ENCODE measurements at regions not wholly inside any gene's neighbourhood (a gene's known extent, or its start where the extent isn't known, plus 50 kb on each side); places are given as distances from the start of the nearest gene placed in this dataset.
"Not testable (repeated sequence)": the region's sequence is repeated elsewhere in the genome, so short reads cannot be mapped to it uniquely, and the experiment has no call there.

DNA sequence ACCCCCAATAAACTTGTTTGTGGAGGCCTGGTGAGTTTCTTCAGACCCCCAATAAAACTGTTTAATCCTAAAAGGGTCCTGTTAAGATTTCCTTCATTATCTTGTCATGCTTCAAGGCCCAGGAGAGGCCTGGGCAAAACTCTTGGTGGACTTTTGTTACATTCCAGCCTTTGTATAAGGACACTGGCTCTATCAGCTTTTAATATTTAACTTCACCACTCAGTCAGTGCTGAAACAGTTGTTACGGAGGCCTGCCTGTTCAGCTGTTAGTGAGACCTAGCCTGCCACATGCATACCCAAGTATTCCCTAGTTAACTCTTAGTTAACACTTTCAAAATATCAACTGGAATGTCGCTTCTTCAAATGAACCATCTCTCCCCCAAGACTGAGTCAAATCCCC is 158.8 kb upstream of the STS start:
- TF ChIP-seq CHD2 (IDR thresholded peaks at IDR 0.05; ENCODE audit: low read length, partially characterized antibody); TAF1 (IDR thresholded peaks at IDR 0.05; ENCODE audit: borderline replicate concordance, low read depth, low read length); REST (IDR thresholded peaks at IDR 0.05; ENCODE audit: low read depth, low read length); JUND (IDR thresholded peaks at IDR 0.05); USF1 (IDR thresholded peaks at IDR 0.05; ENCODE audit: borderline replicate concordance, low read depth); FOXM1 (IDR thresholded peaks at IDR 0.05; ENCODE audit: low read depth); POLR2AphosphoS5 (IDR thresholded peaks at IDR 0.05; ENCODE audit: low read depth, low read length); YY1 (IDR thresholded peaks at IDR 0.05; ENCODE audit: low read depth); SMC3 (IDR thresholded peaks at IDR 0.05; ENCODE audit: low read depth, low read length); EP300 (IDR thresholded peaks at IDR 0.05; ENCODE audit: borderline replicate concordance in 1 of 2, low read depth in 1 of 2, low read length in 1 of 2); FOSL2 (IDR thresholded peaks at IDR 0.05; ENCODE audit: borderline replicate concordance, low read depth); MAX (IDR thresholded peaks at IDR 0.05; ENCODE audit: low read depth): not testable (repeated sequence)
- TF ChIP-seq, protein P1, sequence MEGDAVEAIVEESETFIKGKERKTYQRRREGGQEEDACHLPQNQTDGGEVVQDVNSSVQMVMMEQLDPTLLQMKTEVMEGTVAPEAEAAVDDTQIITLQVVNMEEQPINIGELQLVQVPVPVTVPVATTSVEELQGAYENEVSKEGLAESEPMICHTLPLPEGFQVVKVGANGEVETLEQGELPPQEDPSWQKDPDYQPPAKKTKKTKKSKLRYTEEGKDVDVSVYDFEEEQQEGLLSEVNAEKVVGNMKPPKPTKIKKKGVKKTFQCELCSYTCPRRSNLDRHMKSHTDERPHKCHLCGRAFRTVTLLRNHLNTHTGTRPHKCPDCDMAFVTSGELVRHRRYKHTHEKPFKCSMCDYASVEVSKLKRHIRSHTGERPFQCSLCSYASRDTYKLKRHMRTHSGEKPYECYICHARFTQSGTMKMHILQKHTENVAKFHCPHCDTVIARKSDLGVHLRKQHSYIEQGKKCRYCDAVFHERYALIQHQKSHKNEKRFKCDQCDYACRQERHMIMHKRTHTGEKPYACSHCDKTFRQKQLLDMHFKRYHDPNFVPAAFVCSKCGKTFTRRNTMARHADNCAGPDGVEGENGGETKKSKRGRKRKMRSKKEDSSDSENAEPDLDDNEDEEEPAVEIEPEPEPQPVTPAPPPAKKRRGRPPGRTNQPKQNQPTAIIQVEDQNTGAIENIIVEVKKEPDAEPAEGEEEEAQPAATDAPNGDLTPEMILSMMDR (IDR thresholded peaks at IDR 0.05): not testable (repeated sequence)
- TF ChIP-seq, protein P2, sequence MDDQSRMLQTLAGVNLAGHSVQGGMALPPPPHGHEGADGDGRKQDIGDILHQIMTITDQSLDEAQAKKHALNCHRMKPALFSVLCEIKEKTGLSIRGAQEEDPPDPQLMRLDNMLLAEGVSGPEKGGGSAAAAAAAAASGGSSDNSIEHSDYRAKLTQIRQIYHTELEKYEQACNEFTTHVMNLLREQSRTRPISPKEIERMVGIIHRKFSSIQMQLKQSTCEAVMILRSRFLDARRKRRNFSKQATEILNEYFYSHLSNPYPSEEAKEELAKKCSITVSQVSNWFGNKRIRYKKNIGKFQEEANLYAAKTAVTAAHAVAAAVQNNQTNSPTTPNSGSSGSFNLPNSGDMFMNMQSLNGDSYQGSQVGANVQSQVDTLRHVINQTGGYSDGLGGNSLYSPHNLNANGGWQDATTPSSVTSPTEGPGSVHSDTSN (IDR thresholded peaks at IDR 0.05): not testable (repeated sequence)

Measured in SK-N-SH (cell line).